Adrenal gland (tissue), 5 donors: ENCODE measurements at regions not wholly inside any gene's neighbourhood (a gene's known extent, or its start where the extent isn't known, plus 50 kb on each side); places are given as distances from the start of the nearest gene placed in this dataset.

Experiments used
- CTCF ChIP-seq, 6 experiments: fragments of 450-650 bp in 4 of 6; fragments of 200-600 bp in 2 of 6; sonication (generic) in 1 of 6; IDR thresholded peaks; 1 replicate in 5 of 6; 2 replicates in 1 of 6; pipeline versions ENCODE4 v1.5.1 to v1.8.0; 2016 to 2021; ENCODE audit warnings: antibody characterized with exemption in 6 of 6, mild to moderate bottlenecking in 2 of 6, moderate library complexity in 1 of 6
- POLR2A ChIP-seq, 2 donors: fragments of 450-650 bp; IDR thresholded peaks; one replicate each; pipeline ENCODE4 v1.6.1; 2017; ENCODE audit warnings: antibody characterized with exemption in 2 of 2, mild to moderate bottlenecking in 2 of 2, moderate library complexity in 1 of 2
- donor health status: DM: no; HTN: no; CAD: no.

- no peak for TF ChIP-seq CTCF (IDR thresholded peaks at IDR 0.05)
- TF ChIP-seq POLR2A (IDR thresholded peaks at IDR 0.05) = no peak
These were observed 150.6 kb upstream of the TGFBR2 start for GRCh38 chr3:30455840-30456239.
